ENCODE measurements at regions not wholly inside any gene's neighbourhood (a gene's known extent, or its start where the extent isn't known, plus 50 kb on each side); places are given as distances from the start of the nearest gene placed in this dataset.
A peak's percentile ranks its signal among the peaks of the same experiment; 100 is the strongest.
"Not testable (repeated sequence)": the region's sequence is repeated elsewhere in the genome, so short reads cannot be mapped to it uniquely, and the experiment has no call there.

GRCh38 chr7:142439739-142440138, 181.9 kb upstream of the PRSS58 start:
- DNase-seq (ENCODE audit: low spot score in 2 of 2) (no peak), ATAC-seq (ENCODE audit: low read depth) (no peak)
- Mint-ChIP-seq H3K4me3 (no peak overlapping the region), H3K9me3 (peaks cover 7% of the 10 kb centered on the region), H3K36me3 (peaks cover 6% of the 10 kb centered on the region), H3K4me1 (peaks cover 2% of the 10 kb centered on the region), H3K27me3 (peaks cover 15% of the 10 kb centered on the region), H3K27ac (no peak overlapping the region)

GRCh38 chr7:142438923-142439515, 181.2 kb upstream of the PRSS58 start:
- Mint-ChIP-seq H3K9me3 (peaks cover 7% of the 10 kb centered on the region), H3K4me3 (no peak overlapping the region), H3K27ac (no peak overlapping the region), H3K36me3 (peaks cover 6% of the 10 kb centered on the region), H3K27me3 (peaks cover 12% of the 10 kb centered on the region), H3K4me1 (peaks cover 2% of the 10 kb centered on the region)
- no peak for DNase-seq (ENCODE audit: low spot score in 2 of 2)
- no peak for ATAC-seq (ENCODE audit: low read depth)

GRCh38 chr7:142438235-142438922, 180.5 kb upstream of the PRSS58 start:
- H3K36me3 Mint-ChIP-seq = peaks cover 6% of the 10 kb centered on the region
- DNase-seq (ENCODE audit: low spot score in 2 of 2) (no peak), ATAC-seq (ENCODE audit: low read depth) (no peak)
- H3K4me1 Mint-ChIP-seq = peaks cover 2% of the 10 kb centered on the region
- H3K27me3 Mint-ChIP-seq = peaks cover 12% of the 10 kb centered on the region
- H3K4me3 Mint-ChIP-seq = no peak overlapping the region
- no peak overlapping the region for H3K27ac Mint-ChIP-seq
- peaks cover 7% of the 10 kb centered on the region for H3K9me3 Mint-ChIP-seq

GRCh38 chr7:142437741-142438140, 179.9 kb upstream of the PRSS58 start:
- peaks cover 11% of the 10 kb centered on the region for H3K27me3 Mint-ChIP-seq
- ATAC-seq (ENCODE audit: low read depth) = no peak
- peaks cover 1% of the 10 kb centered on the region for H3K4me1 Mint-ChIP-seq
- H3K4me3 Mint-ChIP-seq = no peak overlapping the region
- peaks cover 7% of the 10 kb centered on the region for H3K9me3 Mint-ChIP-seq
- peaks cover 6% of the 10 kb centered on the region for H3K36me3 Mint-ChIP-seq
- DNase-seq (ENCODE audit: low spot score in 2 of 2) = no peak
- H3K27ac Mint-ChIP-seq = no peak overlapping the region

- Mint-ChIP-seq H3K4me1 (no peaks in the 10 kb centered on the region), H3K27me3 (peaks cover 12% of the 10 kb centered on the region), H3K36me3 (peaks cover 6% of the 10 kb centered on the region), H3K9me3 (peaks cover 7% of the 10 kb centered on the region), H3K4me3 (no peak overlapping the region), H3K27ac (no peak overlapping the region)
- ATAC-seq (ENCODE audit: low read depth) (no peak), DNase-seq (ENCODE audit: low spot score in 2 of 2) (no peak)
Measured at GRCh38 chr7:142436601-142437000, 178.7 kb upstream of the PRSS58 start.

- H3K27ac Mint-ChIP-seq, H3K9me3 Mint-ChIP-seq: not testable (repeated sequence)
Measured at GRCh38 chr7:142435606-142436005, 177.7 kb upstream of the PRSS58 start.

GRCh38 chr7:142434666-142435167, 176.9 kb upstream of the PRSS58 start:
- H3K4me1 Mint-ChIP-seq = no peaks in the 10 kb centered on the region
- peaks cover 7% of the 10 kb centered on the region for H3K9me3 Mint-ChIP-seq
- no peak for DNase-seq (ENCODE audit: low spot score in 2 of 2)
- peaks cover 6% of the 10 kb centered on the region for H3K36me3 Mint-ChIP-seq
- no peak for ATAC-seq (ENCODE audit: low read depth)
- H3K27ac Mint-ChIP-seq = no peak overlapping the region
- H3K4me3 Mint-ChIP-seq = peak overlapping the region; percentile 33
- H3K27me3 Mint-ChIP-seq = peaks cover 9% of the 10 kb centered on the region

More at GRCh38 chr7:142435606-142436005, 177.7 kb upstream of the PRSS58 start:
- not testable (repeated sequence) for H3K36me3 Mint-ChIP-seq; H3K27me3 Mint-ChIP-seq; ATAC-seq (ENCODE audit: low read depth); H3K4me1 Mint-ChIP-seq; H3K4me3 Mint-ChIP-seq; DNase-seq (ENCODE audit: low spot score in 2 of 2)

- not testable (repeated sequence) for ATAC-seq (ENCODE audit: low read depth)
Measured at GRCh38 chr7:142434133-142434532, 176.3 kb upstream of the PRSS58 start.

GRCh38 chr7:142432377-142432776, 174.5 kb upstream of the PRSS58 start:
- Mint-ChIP-seq H3K27me3 (peaks cover 7% of the 10 kb centered on the region), H3K4me3 (no peak overlapping the region), H3K4me1 (no peaks in the 10 kb centered on the region), H3K9me3 (peaks cover 7% of the 10 kb centered on the region), H3K36me3 (peaks cover 6% of the 10 kb centered on the region), H3K27ac (no peak overlapping the region)
- DNase-seq (ENCODE audit: low spot score in 2 of 2) (no peak), ATAC-seq (ENCODE audit: low read depth) (no peak)

More at GRCh38 chr7:142434133-142434532, 176.3 kb upstream of the PRSS58 start:
- H3K27me3 Mint-ChIP-seq; H3K27ac Mint-ChIP-seq; H3K4me1 Mint-ChIP-seq; H3K36me3 Mint-ChIP-seq; DNase-seq (ENCODE audit: low spot score in 2 of 2); H3K4me3 Mint-ChIP-seq; H3K9me3 Mint-ChIP-seq: not testable (repeated sequence)

- Mint-ChIP-seq H3K4me3 (no peak overlapping the region), H3K36me3 (peaks cover 6% of the 10 kb centered on the region), H3K27me3 (peaks cover 7% of the 10 kb centered on the region), H3K9me3 (peaks cover 7% of the 10 kb centered on the region), H3K27ac (no peak overlapping the region), H3K4me1 (no peaks in the 10 kb centered on the region)
- ATAC-seq (ENCODE audit: low read depth) (no peak), DNase-seq (ENCODE audit: low spot score in 2 of 2) (no peak)
Measured at GRCh38 chr7:142431491-142431890, 173.6 kb upstream of the PRSS58 start.

- H3K27ac Mint-ChIP-seq = no peak overlapping the region
Measured at GRCh38 chr7:142428094-142428493, 170.2 kb upstream of the PRSS58 start.

GRCh38 chr7:142425281-142425680, 167.4 kb upstream of the PRSS58 start:
- Mint-ChIP-seq H3K4me3 (no peak overlapping the region), H3K27ac (no peak overlapping the region), H3K27me3 (peaks cover 5% of the 10 kb centered on the region), H3K36me3 (no peaks in the 10 kb centered on the region), H3K9me3 (no peaks in the 10 kb centered on the region), H3K4me1 (no peaks in the 10 kb centered on the region)
- DNase-seq (ENCODE audit: low spot score in 2 of 2) (no peak), ATAC-seq (ENCODE audit: low read depth) (no peak)

More at GRCh38 chr7:142428094-142428493, 170.2 kb upstream of the PRSS58 start:
- no peaks in the 10 kb centered on the region for H3K9me3 Mint-ChIP-seq
- DNase-seq (ENCODE audit: low spot score in 2 of 2) (no peak), ATAC-seq (ENCODE audit: low read depth) (no peak)
- H3K36me3 Mint-ChIP-seq = no peaks in the 10 kb centered on the region
- H3K27me3 Mint-ChIP-seq = peaks cover 5% of the 10 kb centered on the region
- no peaks in the 10 kb centered on the region for H3K4me1 Mint-ChIP-seq
- no peak overlapping the region for H3K4me3 Mint-ChIP-seq

- H3K9me3 Mint-ChIP-seq = no peaks in the 10 kb centered on the region
- no peaks in the 10 kb centered on the region for H3K36me3 Mint-ChIP-seq
- no peak overlapping the region for H3K4me3 Mint-ChIP-seq
- DNase-seq (ENCODE audit: low spot score in 2 of 2) (no peak), ATAC-seq (ENCODE audit: low read depth) (no peak)
- H3K27me3 Mint-ChIP-seq = peaks cover 6% of the 10 kb centered on the region
- peaks cover 2% of the 10 kb centered on the region for H3K4me1 Mint-ChIP-seq
- no peak overlapping the region for H3K27ac Mint-ChIP-seq
Measured at GRCh38 chr7:142422621-142423020, 164.8 kb upstream of the PRSS58 start.

GRCh38 chr7:142420554-142421362, 162.9 kb upstream of the PRSS58 start:
- no peaks in the 10 kb centered on the region for H3K36me3 Mint-ChIP-seq
- peaks cover 6% of the 10 kb centered on the region for H3K27me3 Mint-ChIP-seq
- H3K4me3 Mint-ChIP-seq = no peak overlapping the region
- H3K9me3 Mint-ChIP-seq = no peaks in the 10 kb centered on the region
- no peak overlapping the region for H3K27ac Mint-ChIP-seq
- peaks cover 2% of the 10 kb centered on the region for H3K4me1 Mint-ChIP-seq
- DNase-seq (ENCODE audit: low spot score in 2 of 2) (no peak), ATAC-seq (ENCODE audit: low read depth) (no peak)

Data from memory B cell (primary cell).